H1 (cell line): ENCODE measurements at regions not wholly inside any gene's neighbourhood (a gene's known extent, or its start where the extent isn't known, plus 50 kb on each side); places are given as distances from the start of the nearest gene placed in this dataset.

Experiments
- BRCA1 ChIP-seq: IDR thresholded peaks from 2 replicates; pipeline ENCODE4 v1.6.1; 2012; ENCODE audit warnings: low read depth, low read length, improper control_type of control experiment
- HDAC6 ChIP-seq: IDR thresholded peaks from one replicate; pipeline ENCODE4 v1.7.1; 2012; ENCODE audit warnings: low read depth, mild to moderate bottlenecking, inconsistent platforms, low read length, moderate library complexity
- MAX ChIP-seq: IDR thresholded peaks from 2 replicates; pipeline ENCODE4 v1.6.1; 2012; ENCODE audit warnings: inconsistent platforms
- SIN3A ChIP-seq, 2 experiments: IDR thresholded peaks in 1 of 2; conservative IDR thresholded peaks in 1 of 2; 2 replicates each; pipeline ENCODE4 v1.6.1; 2011 to 2012; ENCODE audit warnings: low read length in 2 of 2, improper control_type of control experiment in 1 of 2, low read depth in 1 of 2, mild to moderate bottlenecking in 1 of 2

GRCh38 chr10:78902815-78903214 lies 166.0 kb upstream of the ZMIZ1 start (continued):
- TF ChIP-seq MAX (no peak), BRCA1 (no peak), HDAC6 (no peak), SIN3A (conservative IDR thresholded peaks at IDR 0.05 in 1 of 2, IDR thresholded peaks at IDR 0.05 in 1 of 2; ENCODE audit: low read depth in 1 of 2, low read length in 2 of 2) (no peak)
